Middle frontal gyrus (tissue), 1 donor: ENCODE measurements at regions not wholly inside any gene's neighbourhood (a gene's known extent, or its start where the extent isn't known, plus 50 kb on each side); places are given as distances from the start of the nearest gene placed in this dataset.

ENCODE experiments used
- DNase-seq: peaks from one replicate; pipeline ENCODE4 v3.0.0-alpha.2; 2015; ENCODE audit warnings: low spot score; ENCODE audit errors: extremely low spot score

DNA sequence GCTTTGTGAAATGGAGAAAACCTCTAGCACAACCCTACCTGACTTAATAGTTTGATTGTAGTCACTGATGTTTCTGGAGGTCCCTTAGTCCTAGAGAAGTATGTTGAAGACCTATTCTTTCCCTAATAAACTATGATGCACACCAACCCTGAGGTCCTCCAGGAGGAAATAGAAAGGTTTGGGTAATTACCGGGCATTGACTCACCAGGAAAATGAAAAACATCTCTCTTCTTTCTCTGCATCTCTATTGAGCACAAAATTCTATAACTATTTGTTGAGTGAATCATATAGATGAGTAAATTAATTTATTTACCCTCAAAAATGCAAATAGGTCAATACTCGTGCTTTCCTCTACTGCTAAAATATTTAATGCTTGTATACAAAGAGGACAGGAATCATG lies 582.4 kb upstream of the FAM241A start:
- DNase-seq, result no peak

DNA sequence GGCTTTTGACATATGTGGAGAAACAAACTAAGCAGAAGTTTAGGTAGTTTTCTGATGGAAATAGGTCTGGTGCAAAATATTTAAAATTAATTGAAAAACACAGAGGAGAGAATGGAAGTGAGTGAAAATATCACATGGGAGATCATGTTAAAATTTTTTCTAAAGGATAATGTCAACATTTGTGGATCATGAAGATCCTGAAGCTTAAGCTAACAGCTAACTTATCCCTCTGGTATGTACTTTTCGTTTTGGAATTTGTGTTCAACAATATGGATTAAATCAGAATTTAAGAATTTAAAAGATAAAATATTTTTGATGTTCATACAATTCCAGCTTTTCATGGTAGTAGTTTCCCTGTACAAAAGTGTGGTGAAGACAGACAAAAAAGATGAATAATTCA lies 572.8 kb upstream of the FAM241A start:
- no peak for DNase-seq

DNA sequence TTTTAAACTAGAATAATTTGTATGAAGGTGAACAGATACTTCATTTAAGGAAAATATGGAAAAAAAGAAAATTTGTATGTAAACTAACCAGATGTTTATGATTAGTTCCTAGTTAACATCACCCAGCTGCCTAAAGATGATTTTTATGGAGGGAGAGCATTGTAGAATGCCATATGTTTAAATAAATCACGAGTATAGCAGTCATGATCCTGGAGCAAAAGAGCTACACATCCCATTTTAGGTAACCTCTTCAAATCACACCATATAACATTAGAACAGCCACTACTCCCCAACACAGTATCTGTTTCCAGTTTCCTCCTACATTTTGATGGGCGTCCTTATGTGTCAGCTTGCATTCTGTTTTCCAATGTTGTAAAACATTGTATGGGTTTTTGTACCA lies 571.9 kb upstream of the FAM241A start:
- DNase-seq, result no peak

DNA sequence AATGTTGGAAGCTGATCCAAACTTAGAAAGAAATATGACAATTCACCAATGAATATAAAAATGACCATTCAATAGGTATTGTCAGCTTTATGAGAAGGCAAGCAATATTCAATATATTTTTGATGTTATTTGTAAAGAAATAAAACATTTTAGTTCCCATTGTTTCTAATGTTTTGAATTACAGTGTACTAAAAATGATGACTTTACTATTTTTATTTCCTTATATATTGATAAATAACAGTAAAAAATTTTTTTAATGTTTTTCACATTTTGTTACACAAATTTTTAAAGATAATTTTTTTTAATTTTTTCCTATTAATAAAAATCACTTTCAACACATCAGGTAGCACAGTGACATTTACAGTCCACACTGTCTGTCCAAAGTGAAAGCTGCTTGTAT lies 565.5 kb upstream of the FAM241A start:
- no peak for DNase-seq

DNA sequence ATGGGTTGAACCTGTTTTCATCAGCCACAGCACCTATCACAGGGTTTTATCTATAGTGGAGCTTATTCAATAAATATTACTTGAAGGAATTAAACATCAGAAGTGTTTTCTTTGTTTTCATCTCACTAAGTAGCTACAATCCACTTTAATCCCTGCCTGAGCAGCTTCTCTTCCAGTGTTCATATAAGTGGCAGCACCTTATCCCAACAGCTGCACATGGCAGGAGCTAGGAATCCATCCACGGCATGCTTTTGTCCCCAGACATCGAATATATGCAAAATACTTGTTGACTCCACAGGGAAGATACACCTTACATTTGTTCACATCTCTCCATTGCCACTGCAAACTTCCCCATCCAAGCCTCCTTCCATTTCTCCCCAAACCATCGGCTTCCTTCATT lies 549.8 kb upstream of the FAM241A start:
- DNase-seq, result no peak

DNA sequence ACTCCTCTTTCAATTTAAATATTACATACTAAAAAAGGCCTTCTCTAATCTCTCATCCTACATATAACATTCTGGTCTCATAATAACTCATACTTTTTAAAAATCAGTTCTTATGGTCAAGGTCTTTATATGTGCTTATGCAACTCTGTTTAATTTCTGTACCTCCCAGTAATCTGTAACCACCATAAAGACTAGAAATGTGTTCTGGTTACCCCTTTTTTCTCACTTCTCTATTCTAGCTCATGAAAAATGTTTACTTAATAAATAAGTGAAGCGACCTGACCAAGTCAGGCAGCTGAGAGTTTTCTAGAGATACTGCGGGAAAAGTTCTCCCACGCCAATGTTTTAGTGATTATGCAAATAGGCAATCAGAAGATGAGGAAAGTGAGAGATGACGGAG lies 548.8 kb upstream of the FAM241A start:
- DNase-seq, result no peak

DNA sequence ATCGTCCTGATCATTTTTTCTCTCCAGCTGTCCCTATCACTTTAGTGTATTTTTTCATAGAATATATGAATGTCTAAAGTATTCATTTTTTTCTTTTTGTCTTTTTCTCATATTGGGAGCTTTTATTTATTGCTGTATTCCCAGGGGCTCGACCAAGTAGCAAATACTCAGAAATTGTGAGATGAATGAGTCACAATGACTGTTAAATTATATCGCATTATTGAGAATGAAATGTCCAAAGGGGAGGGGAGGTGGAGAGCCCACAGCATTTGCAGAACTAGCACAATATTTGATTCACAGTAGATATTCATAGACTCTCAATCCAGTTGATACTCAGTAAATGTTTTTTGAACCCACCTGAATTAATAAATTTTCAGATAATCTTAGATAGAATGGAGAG lies 543.6 kb upstream of the FAM241A start:
- no peak for DNase-seq

DNA sequence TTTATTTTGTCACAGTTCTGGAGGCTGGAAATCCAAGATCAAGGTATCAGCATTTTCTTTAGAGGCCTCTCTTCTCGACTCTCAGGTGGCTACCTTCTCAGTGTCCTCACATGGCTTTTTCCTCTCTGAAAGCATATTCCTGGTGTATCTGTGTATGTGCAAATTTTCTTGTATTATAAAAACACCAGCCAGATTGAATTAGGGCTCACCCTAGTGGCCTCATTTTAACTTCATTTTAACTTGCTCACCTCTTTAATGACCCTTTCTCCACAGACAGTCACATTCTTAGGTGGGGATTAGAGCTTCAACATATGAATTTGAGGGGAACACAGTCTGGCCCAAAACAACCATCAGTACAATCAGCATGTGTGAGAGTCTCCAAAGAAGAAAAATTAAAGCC lies 542.4 kb upstream of the FAM241A start:
- DNase-seq, result no peak

DNA sequence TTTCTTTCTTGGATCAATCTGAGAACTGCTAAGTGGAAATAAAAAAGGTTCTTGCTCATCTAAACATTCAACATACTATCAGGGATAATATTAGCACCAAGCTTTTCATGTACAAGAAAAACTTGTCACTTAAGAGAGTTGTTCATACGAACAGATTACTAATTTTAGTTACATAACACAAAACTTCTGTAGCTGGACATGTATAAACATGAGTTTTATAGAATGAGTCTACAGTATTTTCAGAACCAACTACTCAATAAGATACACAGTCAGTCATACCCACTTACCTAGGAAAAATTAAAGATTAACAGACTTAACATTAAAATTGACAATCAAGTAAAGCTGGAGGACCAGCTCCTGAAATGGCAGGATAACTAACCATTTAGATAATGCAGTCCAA lies 540.1 kb upstream of the FAM241A start:
- no peak for DNase-seq

DNA sequence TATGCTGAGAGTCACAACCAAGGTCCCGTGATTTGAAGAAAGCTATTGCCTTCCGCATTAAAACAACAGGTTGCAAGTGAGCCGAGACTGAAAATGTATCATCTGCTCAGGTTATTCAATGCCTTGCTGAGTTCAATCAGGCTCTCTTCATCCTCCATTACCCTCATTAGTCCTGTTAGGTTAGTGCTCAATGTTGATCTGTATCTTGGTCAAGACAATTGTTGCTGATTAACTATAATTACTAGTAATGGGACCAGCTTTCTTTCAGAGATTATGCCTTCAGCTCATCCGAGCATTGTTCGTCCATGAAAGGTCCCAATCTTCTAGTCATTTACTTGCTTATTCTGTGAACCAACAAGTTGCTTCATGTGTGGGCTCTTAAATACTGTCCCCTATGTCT lies 534.6 kb upstream of the FAM241A start:
- no peak for DNase-seq

DNA sequence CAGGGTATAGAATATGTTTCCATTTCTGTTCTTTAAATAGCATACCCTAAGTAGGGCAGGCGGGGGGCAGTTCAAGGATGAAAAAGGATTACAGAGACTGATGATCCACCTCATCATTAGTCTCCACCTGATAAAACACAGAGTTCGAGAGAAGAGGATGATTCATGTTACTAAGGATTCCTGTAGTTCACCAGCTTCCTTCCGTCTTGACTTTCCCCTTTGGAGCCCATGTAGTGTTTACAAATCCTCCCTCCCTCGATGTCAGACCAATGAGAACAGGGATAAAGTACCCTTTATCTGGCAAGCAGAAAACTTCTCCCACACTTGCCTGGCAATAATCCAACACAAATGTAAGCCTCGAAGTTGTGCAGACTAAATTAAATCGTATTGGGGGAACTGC lies 526.3 kb upstream of the FAM241A start:
- no peak for DNase-seq

DNA sequence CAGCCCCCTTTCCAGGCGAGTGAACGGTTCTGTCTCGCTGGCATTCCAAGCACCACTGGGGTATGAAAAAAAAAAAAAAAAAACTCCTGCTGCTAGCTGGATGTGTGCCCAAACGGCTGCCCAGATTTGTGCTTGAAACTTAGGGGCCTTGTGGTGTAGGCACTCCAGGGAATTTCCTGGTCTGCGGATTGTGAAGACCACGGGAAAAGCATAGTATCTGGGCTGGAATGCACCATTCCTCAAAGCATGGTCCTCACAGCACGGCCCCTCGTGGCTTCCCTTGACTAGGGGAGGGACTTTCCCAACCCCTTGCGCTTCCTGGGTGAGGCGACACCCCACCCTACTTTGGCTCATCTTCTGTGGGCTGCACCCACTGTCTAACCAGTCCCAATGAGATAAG lies 516.8 kb upstream of the FAM241A start:
- no peak for DNase-seq

DNA sequence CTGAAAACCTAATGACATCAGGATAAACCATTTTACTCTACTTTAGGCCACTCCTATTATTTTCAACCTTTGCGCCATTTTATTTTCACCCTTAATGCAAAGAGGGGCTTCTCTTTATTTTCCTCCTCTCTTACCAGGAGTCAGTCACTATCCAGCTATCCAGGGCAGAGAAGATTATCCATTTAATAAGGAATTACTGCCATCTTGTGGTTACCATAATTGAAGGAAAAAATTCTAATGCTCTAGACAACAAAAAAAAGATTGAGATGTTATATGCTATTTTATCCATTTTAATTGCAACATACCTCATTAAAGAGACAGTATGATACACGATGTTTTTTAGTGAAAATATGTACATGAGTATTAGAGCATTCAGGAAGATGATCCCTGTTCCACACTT lies 514.5 kb upstream of the FAM241A start:
- DNase-seq, result peak; percentile 10

DNA sequence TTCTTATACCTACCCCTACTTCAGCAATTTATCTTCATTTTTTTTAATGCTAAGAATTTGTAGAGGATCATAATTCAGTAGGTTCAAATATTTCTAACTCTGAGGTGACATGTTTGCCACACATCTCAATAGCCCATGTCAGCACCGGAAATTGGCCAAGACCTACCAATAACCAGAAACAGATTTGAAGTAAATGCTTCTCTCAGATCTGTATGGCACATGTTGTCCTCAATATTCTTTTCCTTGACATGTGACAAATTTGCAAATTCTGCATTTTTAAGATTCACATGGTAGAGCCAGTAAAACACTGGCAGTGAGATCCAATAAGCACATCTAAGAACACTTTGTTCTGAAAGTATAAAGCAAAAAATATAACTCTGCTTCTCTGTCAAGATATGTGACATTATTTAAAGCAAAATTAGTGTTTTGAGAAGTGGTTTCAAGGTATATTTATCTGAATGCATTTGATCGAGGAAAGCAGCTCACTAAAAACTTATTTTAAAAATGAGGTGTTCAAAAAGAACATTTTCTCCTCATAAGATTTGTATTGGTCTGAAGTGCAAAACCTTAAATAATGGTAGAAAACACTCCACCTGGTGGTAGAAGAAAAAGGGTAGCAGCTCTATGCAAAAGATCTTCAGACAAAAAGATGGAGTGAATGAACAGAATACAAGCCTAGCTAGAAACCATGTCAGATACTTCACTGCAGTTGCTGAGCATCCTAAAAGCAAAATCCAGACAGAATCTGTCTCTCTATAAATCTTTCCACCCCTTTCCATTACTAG lies 513.8 kb upstream of the FAM241A start:
- no peak for DNase-seq

DNA sequence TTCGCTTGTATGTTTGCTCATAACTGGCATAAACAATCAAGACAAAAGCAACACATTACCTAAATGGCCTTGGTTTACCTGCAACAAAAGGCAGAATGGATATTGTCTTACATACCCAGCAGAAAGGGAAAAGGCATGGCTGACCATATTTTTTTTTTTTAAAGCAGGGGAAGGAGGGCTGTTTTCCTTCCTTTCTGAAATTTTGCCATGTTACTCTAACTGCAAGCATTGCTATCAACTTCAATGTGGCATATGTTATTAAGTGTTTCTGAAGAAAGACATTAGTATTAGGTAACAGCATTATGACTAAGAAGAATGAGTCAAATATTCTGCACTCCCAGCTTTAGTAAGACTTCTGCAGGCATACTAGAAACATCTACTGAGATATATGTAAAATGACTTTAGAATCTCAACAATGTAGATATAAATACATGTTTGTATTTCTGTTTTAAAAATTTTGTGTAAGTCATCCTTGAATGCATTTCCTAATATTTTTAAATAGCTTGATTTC lies 512.6 kb upstream of the FAM241A start:
- DNase-seq, result no peak

DNA sequence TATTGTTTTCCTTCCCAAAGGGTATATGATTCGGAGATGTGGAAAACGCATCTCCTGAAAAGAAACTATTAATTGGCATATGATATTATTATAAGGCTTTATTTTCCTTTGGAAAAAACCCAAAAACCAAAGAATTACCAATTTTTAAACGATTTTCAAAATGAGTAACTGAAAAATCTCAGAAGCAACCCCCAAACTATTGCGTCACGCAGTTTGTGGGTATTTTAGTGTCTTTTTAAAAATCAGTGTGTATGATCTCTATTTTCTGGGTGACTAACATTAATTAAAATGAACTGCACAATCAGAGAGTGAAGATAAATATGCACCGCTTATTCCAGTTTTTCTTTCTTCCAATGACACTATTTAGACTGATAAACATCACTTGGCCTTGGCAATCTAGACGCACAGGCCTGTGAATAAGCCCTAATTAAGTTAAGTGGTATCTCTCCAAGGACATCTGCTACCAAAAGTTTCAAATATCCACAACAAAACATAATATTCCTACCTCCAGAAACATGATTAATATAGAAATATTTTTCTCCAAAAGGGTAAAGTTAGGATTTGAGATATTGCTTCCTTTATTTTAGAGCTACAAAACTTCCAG lies 511.5 kb upstream of the FAM241A start:
- no peak for DNase-seq

DNA sequence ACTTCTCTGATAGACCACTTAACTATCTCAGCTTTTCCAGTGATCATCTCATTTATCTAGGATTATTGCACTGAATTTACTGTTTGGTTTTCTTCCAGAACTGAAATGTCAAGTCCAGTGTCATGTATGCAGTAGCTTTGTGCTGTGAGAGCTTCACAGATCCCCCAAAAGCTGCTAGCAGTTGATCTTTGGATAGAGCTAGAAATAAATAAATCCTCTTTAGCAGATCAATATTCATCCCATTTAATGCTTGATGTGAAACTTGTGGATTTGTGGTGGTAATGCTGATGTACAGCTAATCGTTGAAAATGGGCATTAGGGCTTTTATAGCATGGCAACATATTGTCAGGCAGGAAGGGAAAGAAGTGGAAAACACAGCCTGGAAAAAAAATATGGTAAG lies 509.6 kb upstream of the FAM241A start:
- DNase-seq, result no peak

DNA sequence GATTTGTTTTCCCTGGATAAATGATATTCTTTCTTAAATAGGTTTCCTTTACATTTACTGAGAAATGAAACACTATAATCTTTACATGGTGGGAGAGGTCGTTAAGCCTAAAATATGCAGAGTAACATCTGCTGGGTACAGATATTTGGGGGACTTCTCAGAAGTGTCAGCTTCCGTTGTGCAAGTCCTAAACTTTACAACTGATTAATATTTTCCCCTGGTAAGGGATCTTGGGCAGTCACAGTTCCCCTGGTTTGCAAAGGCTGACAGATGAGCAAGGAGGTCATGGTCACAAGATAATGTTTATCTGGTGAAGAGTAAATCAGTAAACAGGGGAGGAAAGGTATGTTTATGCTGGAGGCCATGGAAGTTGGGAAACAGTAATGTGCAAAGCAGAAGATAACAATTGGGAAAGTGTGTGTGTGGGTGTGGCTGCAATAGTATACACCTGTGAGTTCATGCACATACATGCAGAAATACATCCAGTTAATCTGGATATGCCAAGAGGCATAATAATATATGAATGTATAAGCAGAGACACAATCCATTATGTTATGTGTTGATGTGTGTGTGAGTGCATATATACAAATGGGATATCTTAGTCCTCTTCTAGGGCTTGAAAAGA lies 508.2 kb upstream of the FAM241A start:
- no peak for DNase-seq

DNA sequence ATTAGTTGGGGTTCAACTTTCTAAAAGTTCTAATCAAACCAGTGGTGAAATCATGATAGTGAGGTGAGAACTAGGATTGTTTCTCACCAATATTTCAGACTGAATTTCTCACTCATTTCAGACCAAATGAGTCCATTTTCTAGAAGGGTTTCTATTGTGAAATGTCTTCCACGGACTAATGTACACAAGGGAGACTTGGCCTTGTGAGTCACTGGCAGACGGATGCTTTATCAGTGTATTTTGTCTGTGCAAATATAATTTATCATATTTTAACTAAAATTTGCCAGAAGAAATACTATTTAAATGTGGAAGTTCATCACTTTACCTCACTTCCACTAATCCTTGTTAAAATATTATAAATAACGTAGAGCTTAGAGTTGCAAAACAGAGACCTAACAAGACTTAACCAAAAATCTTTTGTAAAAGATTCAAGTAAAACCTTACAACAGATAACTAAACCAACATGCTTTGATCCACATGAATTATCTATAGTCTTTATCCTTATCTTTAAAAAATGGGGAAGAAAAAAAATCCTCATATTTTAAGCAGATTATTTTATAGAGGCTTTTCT lies 506.0 kb upstream of the FAM241A start:
- no peak for DNase-seq

DNA sequence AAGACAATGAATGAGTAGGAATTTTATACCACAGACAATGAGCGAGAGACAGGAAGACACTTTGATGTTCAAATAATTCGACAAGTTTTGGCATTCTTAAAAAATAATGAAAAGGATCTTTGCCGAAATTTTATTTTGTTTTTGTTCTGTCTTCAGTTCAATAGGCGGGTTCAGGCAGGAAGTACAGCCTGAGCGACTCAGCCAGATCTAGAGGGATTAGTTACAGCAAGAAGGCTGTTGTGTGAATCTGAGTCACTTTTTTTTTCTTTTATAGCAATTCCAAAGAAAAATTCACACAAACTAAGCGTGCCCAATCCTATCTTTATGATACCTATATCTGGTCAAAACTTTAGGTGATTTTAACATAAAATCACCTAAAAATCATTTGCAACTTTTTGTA lies 505.4 kb upstream of the FAM241A start:
- DNase-seq, result no peak

DNA sequence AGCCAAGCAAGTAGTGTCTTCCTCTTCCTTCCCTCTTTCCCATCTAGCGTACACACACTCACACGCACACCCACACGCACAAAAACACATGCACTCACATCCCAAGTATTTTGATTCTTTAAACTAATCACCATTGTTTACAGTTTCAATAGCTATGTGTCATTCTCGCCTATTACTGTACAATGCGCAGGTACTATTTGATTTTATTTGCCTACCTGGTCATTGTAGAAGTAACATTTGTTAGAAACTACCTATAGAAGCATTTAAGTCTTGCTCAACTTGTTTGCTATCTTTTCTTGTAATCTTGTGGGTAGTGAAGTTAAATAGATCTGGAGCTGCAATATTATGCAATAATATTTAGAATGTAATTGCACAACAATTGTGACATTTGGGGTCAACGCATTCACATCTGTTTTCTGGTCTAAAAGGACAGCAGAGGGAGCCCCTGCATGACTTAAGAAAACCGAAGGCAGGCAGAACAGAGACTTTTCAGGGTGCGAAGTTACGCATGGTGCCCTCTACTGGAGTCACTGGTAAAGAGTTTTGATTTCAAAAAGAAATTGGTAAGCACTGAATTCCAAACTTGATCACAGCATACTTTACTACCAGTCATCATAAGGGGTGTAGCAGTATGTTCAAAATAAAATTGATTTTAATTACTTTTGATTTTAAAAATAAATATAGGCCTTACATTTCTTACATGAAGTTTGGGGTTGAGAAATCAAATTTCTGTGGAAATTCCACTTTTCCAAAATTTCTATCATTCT lies 503.3 kb upstream of the FAM241A start:
- DNase-seq, result peak; percentile 62

DNA sequence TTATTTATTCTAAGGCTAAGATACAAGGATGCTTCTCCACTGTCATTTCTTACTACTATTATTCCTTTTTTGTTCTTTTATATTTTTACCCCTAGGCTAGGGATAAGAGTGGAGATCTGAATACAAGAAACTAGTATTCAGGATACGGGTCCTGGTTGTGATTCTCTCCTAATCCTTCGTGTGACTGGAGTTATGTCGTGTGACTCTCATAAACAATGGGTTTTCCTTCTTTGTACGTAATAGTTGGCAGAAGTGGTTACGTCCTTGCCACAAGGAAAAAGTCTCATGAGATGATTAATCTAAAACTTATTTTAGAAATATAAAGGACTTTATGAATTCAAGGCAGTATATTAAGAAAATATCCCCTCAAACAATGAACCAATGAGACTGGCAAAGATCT lies 497.2 kb upstream of the FAM241A start:
- no peak for DNase-seq
